Neural cell (in vitro differentiated cells): ENCODE measurements at regions not wholly inside any gene's neighbourhood (a gene's known extent, or its start where the extent isn't known, plus 50 kb on each side); places are given as distances from the start of the nearest gene placed in this dataset.

Experiments used
- CTCF ChIP-seq: fragments of 450-650 bp; IDR thresholded peaks from 2 replicates; pipeline ENCODE4 v1.5.1; 2014; ENCODE audit warnings: antibody characterized with exemption, mild to moderate bottlenecking, moderate library complexity; ENCODE audit not compliant: poor library complexity, severe bottlenecking
- EP300 ChIP-seq: fragments of 450-650 bp; conservative IDR thresholded peaks from 2 replicates; pipeline ENCODE4 v1.6.1; 2014; ENCODE audit warnings: antibody characterized with exemption, mild to moderate bottlenecking, moderate library complexity; ENCODE audit not compliant: poor library complexity, severe bottlenecking
- POLR2AphosphoS5 ChIP-seq: IDR thresholded peaks from 2 replicates; pipeline ENCODE4 v1.6.1; 2012
- RAD21 ChIP-seq: fragments of 450-650 bp; conservative IDR thresholded peaks from 2 replicates; pipeline ENCODE4 v1.6.1; 2014; ENCODE audit warnings: antibody characterized with exemption, mild to moderate bottlenecking, moderate library complexity
- REST ChIP-seq: IDR thresholded peaks from 2 replicates; pipeline ENCODE4 v1.6.1; 2012; ENCODE audit warnings: borderline replicate concordance

GRCh38 chr11:15300341-15300740 lies 185.6 kb downstream of the INSC start:
- TF ChIP-seq RAD21 (no peak), POLR2AphosphoS5 (no peak), CTCF (no peak), EP300 (no peak), REST (no peak)
